PFSK-1 (cell line): ENCODE measurements at regions not wholly inside any gene's neighbourhood (a gene's known extent, or its start where the extent isn't known, plus 50 kb on each side); places are given as distances from the start of the nearest gene placed in this dataset.

Experiments
- POLR2AphosphoS5 ChIP-seq: IDR thresholded peaks from 2 replicates; pipeline ENCODE4 v1.6.1; 2012; ENCODE audit warnings: low read depth, mild to moderate bottlenecking, control low read depth, low read length, moderate library complexity
- REST ChIP-seq, 2 experiments: IDR thresholded peaks; 2 replicates each; pipeline versions ENCODE4 v1.6.1 to v1.8.0; 2011 to 2012; ENCODE audit warnings: low read depth in 2 of 2, low read length in 2 of 2, control low read depth in 1 of 2, inconsistent platforms in 1 of 2, mild to moderate bottlenecking in 1 of 2, moderate library complexity in 1 of 2; ENCODE audit not compliant: insufficient read depth in 1 of 2

- TF ChIP-seq POLR2AphosphoS5 (no peak), REST (IDR thresholded peaks at IDR 0.05; ENCODE audit: insufficient read depth in 1 of 2, low read depth in 2 of 2, low read length in 2 of 2) (no peak)
Observed at GRCh38 chr7:4604456-4604940, 77.6 kb upstream of the FOXK1 start.
